NCI-H510A treated with DMSO at 0.1 percent for 48 hours (cell line): ENCODE measurements at regions not wholly inside any gene's neighbourhood (a gene's known extent, or its start where the extent isn't known, plus 50 kb on each side); places are given as distances from the start of the nearest gene placed in this dataset.
"Not testable (repeated sequence)": the region's sequence is repeated elsewhere in the genome, so short reads cannot be mapped to it uniquely, and the experiment has no call there.

Source experiments
- DNase-seq: peaks from one replicate; lab custom pipeline; 2025; lab: John Stamatoyannopoulos, UW

GRCh38 chr4:62531264-62531663, 1331.1 kb downstream of the ADGRL3 start:
- no peak for DNase-seq

- no peak for DNase-seq
These were observed 1328.7 kb downstream of the ADGRL3 start for GRCh38 chr4:62528874-62529273.

- no peak for DNase-seq
These were observed 1326.5 kb downstream of the ADGRL3 start for GRCh38 chr4:62526671-62527070.

- DNase-seq = no peak
These were observed 1323.1 kb downstream of the ADGRL3 start for GRCh38 chr4:62523256-62523655.

- no peak for DNase-seq
These were observed 1322.1 kb downstream of the ADGRL3 start for GRCh38 chr4:62522273-62522672.

GRCh38 chr4:62517716-62518115, 1317.6 kb downstream of the ADGRL3 start:
- DNase-seq = no peak

GRCh38 chr4:62513306-62513705, 1313.2 kb downstream of the ADGRL3 start:
- DNase-seq = no peak

GRCh38 chr4:62512271-62512670, 1312.1 kb downstream of the ADGRL3 start:
- DNase-seq = no peak

- no peak for DNase-seq
These were observed 1310.1 kb downstream of the ADGRL3 start for GRCh38 chr4:62510228-62510627.

- DNase-seq = no peak
These were observed 1300.2 kb downstream of the ADGRL3 start for GRCh38 chr4:62500296-62500695.

- DNase-seq = no peak
These were observed 1294.9 kb downstream of the ADGRL3 start for GRCh38 chr4:62495032-62495431.

- DNase-seq = not testable (repeated sequence)
These were observed 1291.6 kb downstream of the ADGRL3 start for GRCh38 chr4:62491756-62492155.

- DNase-seq = no peak
These were observed 1290.5 kb downstream of the ADGRL3 start for GRCh38 chr4:62490635-62491034.

GRCh38 chr4:62487016-62487415, 1286.9 kb downstream of the ADGRL3 start:
- no peak for DNase-seq

GRCh38 chr4:62484357-62484756, 1284.2 kb downstream of the ADGRL3 start:
- DNase-seq = no peak

- DNase-seq = no peak
These were observed 1282.2 kb downstream of the ADGRL3 start for GRCh38 chr4:62482355-62482754.

- DNase-seq = no peak
These were observed 1275.5 kb downstream of the ADGRL3 start for GRCh38 chr4:62475596-62475995.

- peak; percentile 27 for DNase-seq
These were observed 1274.7 kb downstream of the ADGRL3 start for GRCh38 chr4:62474802-62475201.

- no peak for DNase-seq
These were observed 1270.9 kb downstream of the ADGRL3 start for GRCh38 chr4:62471021-62471420.

- DNase-seq = no peak
These were observed 1270.4 kb downstream of the ADGRL3 start for GRCh38 chr4:62470421-62470983.

GRCh38 chr4:62470020-62470419, 1269.9 kb downstream of the ADGRL3 start:
- DNase-seq = no peak

- no peak for DNase-seq
These were observed 1261.8 kb downstream of the ADGRL3 start for GRCh38 chr4:62461961-62462360.

GRCh38 chr4:62460329-62460728, 1260.2 kb downstream of the ADGRL3 start:
- no peak for DNase-seq

- no peak for DNase-seq
These were observed 1257.2 kb downstream of the ADGRL3 start for GRCh38 chr4:62457356-62457755.

GRCh38 chr4:62455871-62456270, 1255.7 kb downstream of the ADGRL3 start:
- no peak for DNase-seq
